ENCODE measurements at regions not wholly inside any gene's neighbourhood (a gene's known extent, or its start where the extent isn't known, plus 50 kb on each side); places are given as distances from the start of the nearest gene placed in this dataset.

DNA sequence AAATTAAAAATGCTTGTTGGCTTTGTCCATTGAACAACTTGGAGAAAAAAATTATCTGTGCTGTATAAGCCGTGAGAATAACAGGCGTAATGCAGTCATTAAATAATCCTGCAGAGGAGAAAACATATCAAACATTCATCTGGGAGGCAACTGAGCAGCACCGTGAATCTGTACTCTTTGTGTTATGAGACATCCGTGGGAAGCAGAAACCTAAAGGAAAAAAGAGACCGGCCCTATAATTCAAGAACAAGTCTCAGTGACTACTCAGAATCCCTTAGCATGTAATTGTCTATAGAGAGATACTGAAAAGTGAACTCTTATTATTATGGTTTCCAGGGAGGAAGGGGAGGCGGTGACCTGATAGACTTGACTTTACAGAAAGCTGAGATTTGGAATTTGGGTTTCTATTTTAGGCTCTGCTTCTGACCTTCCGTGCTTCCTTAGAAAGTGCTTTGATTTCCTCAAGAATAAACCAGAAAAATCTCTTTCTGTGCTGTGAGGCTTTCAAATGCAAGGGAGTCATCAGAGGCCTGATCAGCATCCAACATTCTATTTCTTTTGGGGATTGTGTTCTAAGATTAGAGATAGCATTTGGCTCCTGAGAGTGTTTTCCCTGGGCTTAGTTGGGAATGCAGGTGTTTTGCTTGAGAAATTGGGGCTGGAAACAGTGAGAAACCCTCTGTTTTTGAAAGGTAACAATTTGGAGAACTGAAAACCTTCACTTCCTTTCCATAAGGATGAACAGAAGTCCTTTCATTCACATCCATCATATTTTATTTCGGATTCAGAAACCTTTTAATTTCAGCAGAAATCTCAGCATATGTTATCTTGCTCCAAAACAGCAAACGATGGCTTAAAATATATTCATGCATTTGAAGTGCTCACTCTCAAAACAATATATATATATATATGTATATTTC, 296.7 kb downstream of the CSNK1G3 start:
- in situ Hi-C loops (cut with MboI), result no loop called here
- H3K27ac ChIP-seq (ENCODE audit: extremely low read depth, low read depth, low read length), result no peak overlapping the region

More for the DNA sequence above, 296.7 kb downstream of the CSNK1G3 start:
- Histone ChIP-seq H4K20me1 (replicated peaks; ENCODE audit: control insufficient read depth, insufficient read depth, low read length) (no peaks in the 10 kb centered on the region), H3K9me3 (replicated peaks; ENCODE audit: control insufficient read depth, insufficient read depth, low read depth, low read length) (no peaks in the 10 kb centered on the region), H3K9ac (ENCODE audit: insufficient read depth in 1 of 2, low read depth in 2 of 2, low read length in 2 of 2) (no peak overlapping the region), H3K4me1 (replicated peaks in 1 of 2; ENCODE audit: control insufficient read depth in 2 of 2, insufficient read depth in 2 of 2, low read length in 2 of 2) (no peaks in the 10 kb centered on the region), H3K4me2 (ENCODE audit: insufficient read depth, low read length) (no peak overlapping the region), H3K9me1 (ENCODE audit: control insufficient read depth, insufficient read depth, low read length) (no peaks in the 10 kb centered on the region), H3K27me3 (ENCODE audit: control insufficient read depth in 2 of 2, insufficient read depth in 2 of 2, low read length in 2 of 2) (no peaks in the 10 kb centered on the region), H3K79me2 (ENCODE audit: control insufficient read depth, insufficient read depth, low read length) (no peaks in the 10 kb centered on the region), H3K36me3 (ENCODE audit: control insufficient read depth, insufficient read depth, low read length) (no peaks in the 10 kb centered on the region), H2AFZ (ENCODE audit: low read depth, low read length) (no peak overlapping the region), H3K4me3 (no peak overlapping the region)
- no peak for DNase-seq (ENCODE audit: extremely low read depth in 1 of 4, low spot score in 3 of 4)
- BruUV-seq (replicated peaks), result no TSS peak
- CTCF ChIA-PET (ENCODE audit: low intra/inter-chr PET ratio), result no interaction called here
- intact Hi-C loops (cut with micrococcal nuclease), result no loop called here
- WGBS (ENCODE audit: insufficient coverage, low coverage, missing lambda C conversion rate), result 0% methylated on average over 9 of the region's 9 CpGs
- POLR2A ChIA-PET, result no interaction called here
- ATAC-seq, result no peak
- no peak for TF ChIP-seq RUNX1 (IDR thresholded peaks at IDR 0.05; ENCODE audit: low read depth)
- TF ChIP-seq MECOM (CRISPR knock-in tag; IDR thresholded peaks at IDR 0.05), result no peak
- TF ChIP-seq ESRRB (CRISPR knock-in tag; IDR thresholded peaks at IDR 0.05; ENCODE audit: borderline replicate concordance), result no peak
- TF ChIP-seq RBM25 (IDR thresholded peaks at IDR 0.05; ENCODE audit: low read depth, low read length, severe bottlenecking), result no peak
- no peak for TF ChIP-seq MAFK (IDR thresholded peaks at IDR 0.05; ENCODE audit: low read length)
- TF ChIP-seq, protein P1, sequence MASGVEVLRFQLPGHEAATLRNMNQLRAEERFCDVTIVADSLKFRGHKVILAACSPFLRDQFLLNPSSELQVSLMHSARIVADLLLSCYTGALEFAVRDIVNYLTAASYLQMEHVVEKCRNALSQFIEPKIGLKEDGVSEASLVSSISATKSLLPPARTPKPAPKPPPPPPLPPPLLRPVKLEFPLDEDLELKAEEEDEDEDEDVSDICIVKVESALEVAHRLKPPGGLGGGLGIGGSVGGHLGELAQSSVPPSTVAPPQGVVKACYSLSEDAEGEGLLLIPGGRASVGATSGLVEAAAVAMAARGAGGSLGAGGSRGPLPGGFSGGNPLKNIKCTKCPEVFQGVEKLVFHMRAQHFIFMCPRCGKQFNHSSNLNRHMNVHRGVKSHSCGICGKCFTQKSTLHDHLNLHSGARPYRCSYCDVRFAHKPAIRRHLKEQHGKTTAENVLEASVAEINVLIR (CRISPR knock-in tag; IDR thresholded peaks at IDR 0.05), result no peak
- no peak for TF ChIP-seq SP2 (IDR thresholded peaks at IDR 0.05; ENCODE audit: extremely low read depth, low read depth, low read length, poor library complexity, severe bottlenecking)
- FAIRE-seq, result no peak

Data from K562 (cell line).